ENCODE measurements at regions not wholly inside any gene's neighbourhood (a gene's known extent, or its start where the extent isn't known, plus 50 kb on each side); places are given as distances from the start of the nearest gene placed in this dataset.

DNA sequence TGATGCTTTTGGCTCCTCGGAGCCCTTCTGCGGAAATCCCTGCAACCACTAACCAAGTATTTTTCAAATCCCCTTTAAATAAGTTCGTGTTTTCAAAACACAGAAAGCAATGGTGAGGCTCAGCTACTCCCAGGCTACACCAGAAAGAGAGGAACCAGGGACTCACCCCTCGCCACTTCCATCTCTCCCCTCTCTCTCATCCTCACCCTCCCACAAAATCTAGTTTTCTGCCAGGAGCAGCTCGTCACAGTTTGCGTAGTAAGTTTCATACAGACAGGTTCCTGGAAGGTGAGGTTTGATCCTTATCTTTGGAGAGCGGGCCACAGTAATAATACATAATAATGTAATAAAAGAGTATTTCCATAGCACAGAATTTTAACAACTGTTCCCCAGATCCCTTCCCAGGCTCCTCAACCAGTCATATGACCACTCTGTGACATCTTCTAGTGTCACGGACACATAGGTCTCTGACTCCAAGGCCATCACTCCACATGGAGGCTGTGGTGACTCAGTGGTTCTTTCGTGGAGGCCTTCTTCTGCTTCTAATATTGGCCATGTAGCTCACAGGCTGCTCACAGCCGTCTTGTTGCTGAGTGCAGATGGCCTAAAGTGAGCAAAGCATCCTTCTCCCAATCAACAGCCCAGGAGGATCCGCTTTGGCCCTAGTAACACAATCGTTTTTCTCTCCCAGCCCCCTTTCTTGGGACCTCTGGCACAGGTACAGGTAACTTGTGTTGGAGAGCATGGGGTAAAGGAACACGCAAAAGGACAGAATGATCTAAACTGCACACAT, 295.7 kb downstream of the CDC5L start:
- DNase-seq, result no peak

DNA sequence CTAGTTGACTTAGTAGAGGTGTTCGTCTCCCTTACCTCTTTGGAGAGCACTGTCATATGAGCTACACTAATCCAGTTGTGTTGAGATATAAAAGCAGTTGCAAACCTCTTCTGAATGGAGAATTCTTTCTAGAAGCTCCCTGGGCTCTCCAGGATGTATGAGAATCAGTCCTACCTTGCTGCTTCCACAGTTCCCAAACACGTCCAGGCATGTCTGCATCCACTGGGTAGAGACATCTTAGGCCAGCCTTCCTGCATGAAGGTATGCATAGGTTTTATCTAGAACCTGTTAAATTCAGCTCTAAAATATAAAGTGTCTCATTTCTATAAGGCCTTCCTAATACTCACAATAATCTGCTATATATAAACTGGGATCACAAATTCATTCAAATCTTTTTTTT, 297.7 kb downstream of the CDC5L start:
- DNase-seq, result no peak

DNA sequence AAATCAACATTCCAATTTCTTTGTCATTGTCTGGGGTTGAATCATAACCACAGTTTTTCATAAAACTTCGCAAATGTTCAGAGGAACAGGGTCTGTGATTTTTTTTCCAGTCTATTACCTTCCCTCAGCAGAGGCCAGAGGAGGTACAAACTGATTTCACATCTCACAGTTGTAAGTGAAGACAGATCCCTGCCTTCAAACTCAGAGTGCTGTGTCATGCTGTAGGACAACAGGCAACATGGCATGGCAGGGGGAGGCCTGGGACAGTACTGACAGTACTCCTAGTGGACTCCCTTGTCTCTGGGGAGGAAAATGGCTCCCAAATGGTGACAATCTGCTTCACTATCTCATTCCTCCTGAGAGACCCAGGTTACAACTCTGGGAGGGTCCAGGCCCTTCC, 308.6 kb downstream of the CDC5L start:
- no peak for DNase-seq

DNA sequence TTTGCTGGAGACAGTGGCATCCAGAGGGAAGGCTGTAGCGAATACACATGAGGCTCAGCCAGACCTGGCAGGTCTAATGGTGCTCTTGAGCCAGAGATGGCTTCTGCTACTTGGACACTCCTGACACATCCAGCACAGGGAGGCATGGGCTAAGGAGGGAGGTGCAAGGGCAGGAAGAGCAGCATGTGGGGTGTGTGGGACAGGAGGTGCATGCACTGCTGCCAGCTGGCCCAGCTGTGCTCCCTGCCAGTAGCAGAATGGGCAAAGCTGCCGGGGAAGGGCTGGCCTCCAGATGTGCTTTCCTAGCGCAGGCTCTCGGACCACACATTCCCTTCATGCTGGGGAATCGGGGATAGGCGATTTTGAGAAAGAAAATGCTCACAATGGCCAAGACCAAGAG, 309.2 kb downstream of the CDC5L start:
- no peak for DNase-seq

DNA sequence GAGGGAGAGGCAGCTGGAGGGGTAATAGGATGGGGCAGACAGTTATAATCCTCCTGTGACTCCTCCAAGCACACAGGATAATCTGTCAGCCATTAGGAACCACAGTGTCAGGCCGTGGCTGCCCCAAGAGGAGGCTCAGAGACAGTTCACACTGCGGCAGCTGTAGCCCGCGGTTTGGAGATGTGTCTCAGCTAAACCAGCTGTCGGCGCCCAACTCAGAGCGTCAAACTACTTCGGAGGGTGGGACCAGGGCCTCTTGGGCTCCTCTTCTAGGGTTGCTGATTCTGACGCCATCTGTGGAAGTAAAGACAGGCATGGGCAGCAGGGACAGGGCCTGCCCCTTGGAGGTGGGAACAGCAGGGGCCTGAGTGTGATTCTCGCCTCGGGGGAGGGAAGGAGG, 309.8 kb downstream of the CDC5L start:
- DNase-seq, result no peak

DNA sequence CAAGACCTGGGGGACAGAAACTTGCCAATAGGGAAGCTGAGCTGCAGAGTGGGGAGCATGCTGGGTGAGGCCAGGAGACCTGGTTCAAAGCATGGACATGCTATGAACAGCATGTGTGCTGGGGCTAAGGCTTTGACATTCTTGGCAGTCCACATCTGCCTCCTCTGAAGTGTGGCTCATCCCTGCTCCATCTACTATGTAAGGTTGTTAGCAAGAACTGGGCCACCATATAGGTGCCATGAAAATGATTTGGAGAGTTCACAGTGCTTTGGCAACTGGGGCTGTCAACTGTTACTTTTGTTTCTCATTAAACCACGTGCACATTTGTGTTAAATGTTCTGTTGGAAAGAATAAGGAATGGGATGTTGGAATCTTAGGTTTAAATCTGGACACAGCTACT, 311.1 kb downstream of the CDC5L start:
- DNase-seq, result no peak

DNA sequence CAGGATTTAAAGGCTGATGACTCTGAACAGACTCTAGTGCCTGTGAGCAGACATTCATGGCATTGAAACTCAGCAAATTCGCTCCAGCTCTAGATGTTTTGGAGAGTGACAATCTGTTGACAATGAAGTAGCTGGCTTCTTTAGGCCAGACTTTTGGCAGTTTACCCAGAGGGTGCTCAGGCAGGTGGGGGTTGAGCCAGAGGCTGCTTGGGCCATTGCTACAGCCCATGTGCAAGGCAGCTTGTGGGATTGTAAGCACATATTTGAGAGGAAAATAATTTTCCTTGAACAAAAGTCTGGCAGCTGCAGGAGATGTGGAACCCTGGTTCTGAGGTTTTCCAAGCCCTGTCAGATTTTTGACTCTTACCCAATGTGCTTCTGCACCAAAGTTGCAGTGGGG, 311.6 kb downstream of the CDC5L start:
- no peak for DNase-seq

DNA sequence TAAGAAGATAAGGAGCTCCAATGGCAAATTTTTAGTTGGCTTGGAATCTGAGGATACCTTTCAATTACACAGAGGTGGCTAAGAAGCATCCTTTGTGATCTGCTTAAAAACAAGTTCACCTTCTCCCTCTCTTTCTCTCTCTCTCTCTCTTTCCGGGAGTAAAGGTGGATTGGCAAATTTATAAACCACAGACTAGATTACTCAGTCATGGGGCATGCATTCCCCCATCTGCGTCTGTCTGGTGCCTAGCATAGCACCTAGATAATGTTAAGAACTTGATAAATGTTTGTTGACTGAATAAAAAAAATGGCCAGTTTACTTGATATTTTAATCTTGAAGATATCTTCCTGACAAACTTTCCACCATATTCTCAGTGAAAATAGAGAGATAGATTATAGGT, 312.3 kb downstream of the CDC5L start:
- DNase-seq, result no peak

DNA sequence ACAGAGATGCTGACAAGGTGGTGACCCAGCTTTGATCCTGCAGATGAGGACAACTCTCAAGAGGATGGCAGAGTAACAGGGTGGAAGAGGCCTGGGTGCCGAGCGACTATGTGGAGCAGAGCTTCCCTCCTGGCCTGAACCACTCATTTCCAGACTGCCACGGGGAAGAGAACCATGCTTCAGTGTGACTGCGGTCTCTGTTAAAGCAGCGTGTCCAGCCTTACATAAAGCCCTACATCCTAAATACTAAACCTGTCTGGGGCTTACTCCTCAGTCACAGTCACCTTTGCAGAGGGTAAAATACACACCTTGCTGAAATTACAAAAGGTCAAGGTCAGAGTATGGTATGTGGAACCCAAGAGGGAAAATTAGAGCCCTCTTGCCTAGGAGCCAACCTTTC, 312.9 kb downstream of the CDC5L start:
- no peak for DNase-seq

DNA sequence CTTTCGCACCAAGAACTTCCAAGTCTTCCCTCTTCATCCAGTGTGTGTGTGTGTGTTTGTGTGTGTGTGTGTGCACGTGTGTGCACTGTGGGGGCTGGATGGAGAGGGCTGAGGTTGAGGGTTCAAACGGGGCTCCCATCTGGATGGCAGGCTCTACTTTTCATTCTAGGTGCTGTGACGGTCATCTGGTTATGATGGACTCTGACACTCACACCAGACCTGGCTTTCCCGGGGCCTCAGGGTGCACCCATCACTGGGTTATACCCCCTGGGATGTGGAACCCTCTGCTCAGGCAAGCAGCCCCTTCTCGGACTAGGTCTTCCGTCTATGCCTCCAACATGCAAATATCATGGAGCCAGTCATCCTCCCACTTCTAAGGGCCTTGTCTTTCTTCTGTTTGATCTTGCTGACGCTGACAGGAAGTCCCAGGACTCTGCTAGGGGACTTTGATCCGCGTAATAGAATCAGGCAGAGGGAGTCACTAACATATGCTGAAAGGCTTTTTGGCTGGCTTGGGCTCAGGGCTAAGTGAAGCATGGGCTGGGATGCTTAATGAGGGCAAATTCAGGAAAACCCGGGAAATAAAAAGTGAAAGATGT, 313.6 kb downstream of the CDC5L start:
- no peak for DNase-seq

DNA sequence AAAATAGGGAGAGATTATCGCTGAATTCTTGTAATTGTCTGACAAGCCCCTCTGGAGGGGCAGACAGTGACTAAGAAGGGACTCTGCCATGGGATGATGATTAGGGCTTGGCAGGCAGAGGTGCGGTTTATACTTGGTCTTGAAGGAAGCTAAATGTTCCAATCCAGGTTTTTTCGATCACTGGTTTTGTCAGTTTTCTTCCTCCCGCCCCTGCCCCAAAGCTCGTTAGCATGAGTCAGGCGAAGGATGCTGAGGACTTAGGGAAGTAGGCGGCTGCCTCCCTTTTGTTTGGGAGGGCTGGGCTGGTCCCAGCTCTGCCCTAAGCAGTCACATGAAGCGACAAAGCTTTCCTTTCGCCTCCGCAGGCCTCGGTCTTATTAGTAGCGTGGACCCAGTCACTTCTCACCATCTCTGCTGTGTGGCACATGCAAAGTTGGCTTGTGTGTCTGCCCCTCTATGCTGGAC, 314.2 kb downstream of the CDC5L start:
- DNase-seq, result no peak

DNA sequence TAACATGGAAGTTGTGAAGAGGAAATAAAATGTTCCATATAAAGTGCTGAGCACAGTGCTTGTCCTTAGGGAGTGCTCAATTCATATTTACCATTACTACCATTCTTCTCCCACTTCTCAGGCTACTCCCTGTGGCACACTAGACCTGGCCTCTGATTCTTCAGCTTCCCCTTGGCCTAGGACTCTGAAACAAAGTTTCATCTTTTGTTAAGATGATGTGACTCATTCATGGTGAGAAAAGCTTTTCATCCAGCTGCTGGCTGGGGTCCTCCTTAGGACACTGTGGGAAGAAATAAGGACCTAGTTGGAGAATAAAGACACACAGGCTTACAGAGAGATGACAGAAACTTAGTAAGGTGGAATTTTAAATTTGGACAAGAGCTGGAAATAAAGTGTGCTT, 314.8 kb downstream of the CDC5L start:
- no peak for DNase-seq

DNA sequence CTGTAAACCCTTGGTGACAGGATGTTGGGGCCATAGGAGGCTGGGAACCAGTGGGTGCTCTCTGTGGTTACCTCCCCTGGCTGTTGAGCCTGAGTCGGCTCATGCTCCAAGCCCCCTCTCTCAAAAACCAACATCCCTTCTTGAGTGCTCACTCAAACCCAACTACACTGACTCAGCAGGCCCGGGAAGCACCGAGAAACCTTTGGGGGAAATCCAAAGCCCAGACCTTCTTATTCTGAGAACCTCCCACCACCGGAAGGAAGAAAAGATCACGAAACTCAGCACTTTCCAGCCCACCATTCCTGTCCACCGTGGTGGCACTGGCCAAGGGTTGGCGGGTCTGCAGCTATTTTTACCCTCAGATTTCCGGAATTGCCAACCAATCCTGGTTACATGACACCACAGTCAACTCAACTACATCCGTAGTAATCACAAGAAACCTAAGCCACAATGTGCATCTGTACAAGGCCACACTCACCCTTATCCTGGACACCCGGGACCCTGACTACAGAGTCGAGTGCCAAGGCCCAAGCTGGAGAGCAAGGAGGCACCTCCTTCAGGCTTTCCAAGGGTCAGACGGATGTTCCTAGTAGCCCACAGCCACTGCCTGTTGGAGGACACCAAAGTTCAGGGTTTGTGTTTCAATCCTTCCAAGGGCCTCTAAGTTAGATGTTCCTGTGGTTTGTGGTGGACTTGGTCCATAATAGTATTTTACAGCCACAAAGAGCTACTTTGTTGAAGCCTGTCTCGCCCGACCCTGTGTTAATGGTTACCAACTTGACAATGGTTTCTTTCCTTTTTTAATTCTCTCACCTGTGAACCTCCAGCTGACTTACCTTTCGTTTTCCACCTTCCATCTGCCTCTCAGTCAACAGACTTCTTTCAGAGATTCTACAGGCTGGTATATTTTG, 317.0 kb downstream of the CDC5L start:
- no peak for DNase-seq

DNA sequence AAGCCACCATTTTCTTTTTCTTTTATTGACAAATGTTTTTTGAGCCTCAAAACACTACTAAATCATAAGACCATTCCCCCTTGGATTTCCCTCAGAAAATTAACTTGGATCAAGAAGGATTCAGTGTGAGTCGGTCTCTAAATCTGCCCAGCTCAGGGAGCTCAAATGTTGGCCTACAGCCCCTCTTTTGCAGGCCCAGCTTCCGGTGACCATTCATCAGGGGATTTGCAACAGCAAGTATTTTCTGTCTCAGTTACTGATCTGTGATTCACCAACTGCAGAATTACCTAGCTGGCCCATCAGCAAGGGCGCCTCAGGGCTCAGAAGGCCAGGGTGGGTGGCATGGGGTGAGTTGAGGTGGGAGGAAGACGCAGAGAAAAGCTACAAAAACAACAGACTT, 318.1 kb downstream of the CDC5L start:
- DNase-seq, result no peak

DNA sequence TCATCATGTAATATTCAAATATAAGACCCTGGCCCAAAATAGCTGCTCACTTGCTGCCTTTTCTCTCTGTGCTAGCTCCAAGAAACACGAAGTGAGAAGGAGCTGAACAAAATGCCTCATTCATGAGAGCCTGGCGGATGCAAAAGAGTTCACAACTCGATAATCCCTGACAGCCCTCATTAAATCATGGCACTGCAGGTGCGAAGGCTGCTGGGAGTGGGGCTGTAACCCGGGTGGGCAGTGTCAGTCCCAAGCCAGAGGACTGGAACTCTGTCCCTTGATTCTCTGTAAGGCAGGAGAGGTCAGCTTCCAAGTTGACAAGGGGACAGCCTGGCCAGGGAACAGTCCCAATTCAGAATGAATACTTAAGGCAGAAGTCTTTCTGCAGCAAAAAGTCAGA, 318.5 kb downstream of the CDC5L start:
- DNase-seq, result no peak

DNA sequence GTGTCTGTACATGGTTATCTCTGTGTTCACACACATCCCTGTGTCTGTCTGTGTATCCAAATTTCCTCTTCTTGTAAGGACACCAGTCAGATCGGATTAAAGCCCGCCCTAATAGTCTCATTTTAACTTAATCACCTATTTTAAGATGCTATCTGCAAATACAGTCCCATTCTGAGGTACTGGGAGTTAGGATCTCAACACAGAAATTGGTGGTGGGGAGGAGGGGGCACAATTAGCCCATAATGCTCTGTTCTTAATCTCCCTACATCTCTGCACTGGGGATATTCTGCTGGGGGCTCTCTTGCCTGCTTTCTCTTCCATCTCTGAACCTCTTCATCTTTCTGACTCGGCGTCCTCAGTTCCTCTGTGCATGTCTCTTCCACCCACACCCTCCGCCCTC, 320.7 kb downstream of the CDC5L start:
- peak; percentile 12 for DNase-seq

DNA sequence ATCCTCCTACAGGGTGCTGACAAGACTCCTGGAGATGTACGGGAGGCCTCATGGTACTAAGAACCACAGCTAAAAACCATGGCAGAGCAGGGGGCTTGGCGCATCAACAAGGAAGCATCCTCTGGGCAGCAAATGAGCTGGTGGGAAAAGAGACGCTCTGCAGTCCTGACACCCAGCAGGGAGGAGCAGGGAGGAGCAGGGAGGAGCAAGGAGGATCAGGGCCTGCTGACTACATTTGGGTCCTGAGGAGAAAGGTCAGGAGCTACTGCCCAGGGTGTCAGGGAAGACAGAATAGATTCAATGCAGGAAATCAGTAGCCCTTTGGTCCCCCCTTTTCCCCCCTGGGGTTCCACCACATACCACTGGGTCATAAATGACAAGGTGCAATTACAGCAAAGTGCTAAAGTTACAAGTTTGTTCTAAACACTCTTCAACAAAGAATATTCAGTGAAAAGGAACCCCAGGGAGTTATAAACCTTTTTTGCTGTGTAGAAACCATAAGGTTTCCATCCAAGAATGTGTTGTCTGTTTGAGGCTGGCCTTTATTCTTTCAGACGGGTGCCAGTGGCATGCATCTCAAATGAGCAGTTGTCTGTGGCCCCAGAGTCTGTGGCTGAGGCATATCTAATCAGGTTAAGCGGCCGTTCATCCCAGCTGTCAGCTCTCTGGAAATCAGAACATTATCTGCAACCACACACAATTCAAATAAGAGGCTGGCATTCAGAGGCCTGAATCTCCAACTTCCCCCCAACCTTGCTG, 325.0 kb downstream of the CDC5L start:
- peak; percentile 76 for DNase-seq

DNA sequence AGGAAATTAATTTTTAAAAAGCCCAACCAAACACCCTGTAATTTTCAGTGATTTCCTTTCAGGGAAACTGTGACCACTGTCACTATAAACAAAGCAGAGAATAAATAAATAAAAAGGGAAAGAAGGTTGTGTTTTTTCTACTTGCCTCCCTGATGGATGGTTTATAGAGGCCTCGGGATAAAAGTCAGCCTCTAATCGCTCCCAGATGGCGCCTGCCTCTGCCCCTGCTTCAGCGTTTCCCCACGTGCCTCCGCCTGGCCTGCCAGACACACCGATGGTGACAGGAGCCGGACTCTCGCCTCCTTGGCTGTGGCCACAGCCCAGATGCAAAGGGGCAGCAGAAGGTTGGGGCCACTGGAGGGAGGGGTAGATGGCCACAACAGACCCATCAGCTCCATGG, 327.7 kb downstream of the CDC5L start:
- no peak for DNase-seq

DNA sequence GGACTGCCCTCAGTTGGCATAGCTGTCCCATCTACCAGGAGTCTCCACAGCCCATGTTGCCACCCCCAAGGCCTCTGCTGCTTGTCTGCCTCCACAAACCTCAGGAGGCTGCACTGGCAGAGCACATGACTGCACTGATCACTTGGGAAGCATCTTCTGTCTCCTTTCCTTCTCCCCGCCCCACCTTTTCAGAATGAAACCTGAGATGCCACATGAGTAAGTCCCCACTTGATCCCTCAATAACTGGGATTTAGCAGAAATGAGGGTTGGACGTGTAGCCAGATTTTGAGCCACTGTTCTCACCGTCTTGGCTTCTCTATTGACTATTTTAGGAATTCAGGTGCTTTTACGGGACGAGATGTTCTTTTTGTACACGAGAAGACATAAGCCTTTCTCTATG, 328.4 kb downstream of the CDC5L start:
- DNase-seq, result no peak

DNA sequence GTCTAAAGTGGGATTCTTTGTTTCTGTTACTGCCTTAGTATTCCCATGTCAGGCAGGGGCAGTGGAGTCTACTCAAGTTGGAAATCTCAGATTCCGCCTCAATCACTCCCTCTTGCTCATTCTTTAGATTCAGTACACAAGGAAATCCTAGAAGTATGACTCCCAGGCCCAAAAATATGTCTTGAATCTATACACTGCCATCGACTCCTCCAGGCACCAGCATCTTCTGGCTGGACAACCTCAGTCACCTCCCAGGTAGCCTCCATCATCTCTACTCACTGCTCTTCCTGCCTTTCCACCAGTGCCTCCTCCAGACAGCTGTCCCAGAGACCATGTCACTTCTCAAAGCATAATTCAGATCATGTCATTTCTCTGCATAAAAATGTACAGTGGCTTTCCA, 329.9 kb downstream of the CDC5L start:
- no peak for DNase-seq

DNA sequence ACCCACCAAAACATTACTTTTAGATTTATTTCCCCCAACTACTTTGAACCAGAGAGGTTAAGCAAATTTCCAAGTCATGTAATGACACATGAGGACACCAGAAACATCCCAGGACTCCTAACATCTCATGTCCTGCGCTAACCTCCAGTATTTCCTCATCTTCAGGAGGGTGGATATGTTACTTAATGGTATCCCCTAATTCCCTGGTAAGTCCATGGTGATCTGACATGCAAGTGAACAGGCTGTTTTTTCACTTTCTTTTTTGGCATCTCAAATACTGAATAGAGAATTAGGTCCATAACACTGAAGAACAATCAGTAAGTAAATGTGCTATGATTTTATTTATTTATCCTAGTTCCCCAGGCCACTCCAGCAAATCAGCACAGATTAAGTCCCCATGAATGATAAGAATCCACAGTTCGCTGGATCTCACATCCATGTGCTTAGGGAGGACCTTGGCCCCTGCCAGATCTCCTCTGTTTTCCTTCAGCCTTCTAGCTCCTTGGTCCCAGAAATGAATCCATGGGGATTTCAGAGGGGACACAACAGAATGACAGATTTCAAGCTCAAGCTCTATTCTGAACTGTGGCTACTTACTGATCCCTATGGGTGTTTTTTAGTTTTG, 334.6 kb downstream of the CDC5L start:
- no peak for DNase-seq

DNA sequence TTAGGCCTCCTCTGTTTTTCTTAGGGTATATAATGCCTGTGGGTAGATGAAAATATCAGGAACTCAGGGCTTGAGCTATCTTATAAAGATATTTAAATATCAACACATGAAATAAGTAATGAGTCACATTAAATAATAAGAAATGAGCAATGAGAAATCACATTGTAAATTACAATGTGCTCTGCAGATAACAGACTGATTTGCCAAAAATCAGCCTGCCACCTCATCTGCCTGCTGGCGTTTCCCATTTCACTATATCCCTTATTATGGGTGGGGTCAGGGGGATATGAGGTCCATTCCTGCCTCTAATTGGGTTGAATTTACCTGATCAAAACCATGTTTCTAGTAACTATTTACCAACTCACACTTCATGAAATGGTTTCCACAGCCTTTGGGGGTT, 335.2 kb downstream of the CDC5L start:
- DNase-seq, result no peak

Measured in OCI-M1 (cell line).